ENCODE measurements at regions not wholly inside any gene's neighbourhood (a gene's known extent, or its start where the extent isn't known, plus 50 kb on each side); places are given as distances from the start of the nearest gene placed in this dataset.
"Not testable (repeated sequence)": the region's sequence is repeated elsewhere in the genome, so short reads cannot be mapped to it uniquely, and the experiment has no call there.

- intact Hi-C loops (cut with micrococcal nuclease) = no loop called here
- ATAC-seq = no peak
Measured at GRCh38 chr21:36587388-36587787, 107.5 kb upstream of the CLDN14 start.

GRCh38 chr21:36589352-36589971 is 109.5 kb upstream of the SIM2 start:
- intact Hi-C loops (cut with micrococcal nuclease) = no loop called here
- peak; percentile 63 for DNase-seq
- ATAC-seq = no peak

More at GRCh38 chr21:36587388-36587787, 107.5 kb upstream of the CLDN14 start:
- DNase-seq = no peak

DNA sequence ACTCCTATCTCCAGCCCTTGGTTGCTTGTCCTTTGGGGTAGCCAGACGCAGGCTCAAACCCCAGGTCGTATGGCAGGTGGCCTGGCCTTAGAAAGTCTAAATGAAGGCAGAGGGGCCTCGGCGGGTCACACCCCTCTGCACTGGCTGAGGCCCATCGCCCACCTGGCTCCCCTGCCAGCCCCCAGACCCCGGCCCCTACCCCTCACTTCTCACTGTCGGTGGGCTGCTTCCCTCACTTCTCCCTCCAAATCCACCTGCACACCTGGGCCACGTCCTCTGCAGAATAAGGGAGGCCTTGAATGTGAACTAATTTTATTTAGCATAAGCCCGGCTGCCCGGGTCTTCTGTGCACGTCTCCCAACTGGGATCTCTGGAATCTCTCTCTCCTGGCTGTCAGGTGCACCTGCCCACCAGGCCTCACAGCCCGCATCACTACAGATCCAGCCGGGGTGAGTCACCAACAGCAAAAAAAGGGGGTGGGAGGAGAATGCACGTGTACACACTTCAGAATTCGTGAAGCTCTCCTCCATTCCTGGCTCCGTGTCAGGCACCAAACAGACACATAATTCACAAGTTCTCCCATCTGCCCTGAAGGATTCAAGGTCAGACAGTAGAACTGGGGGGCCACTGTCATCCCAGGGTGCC is 107.5 kb upstream of the SIM2 start:
- DNase-seq (no peak), ATAC-seq (no peak)
- intact Hi-C loops (cut with micrococcal nuclease) = no loop called here

DNA sequence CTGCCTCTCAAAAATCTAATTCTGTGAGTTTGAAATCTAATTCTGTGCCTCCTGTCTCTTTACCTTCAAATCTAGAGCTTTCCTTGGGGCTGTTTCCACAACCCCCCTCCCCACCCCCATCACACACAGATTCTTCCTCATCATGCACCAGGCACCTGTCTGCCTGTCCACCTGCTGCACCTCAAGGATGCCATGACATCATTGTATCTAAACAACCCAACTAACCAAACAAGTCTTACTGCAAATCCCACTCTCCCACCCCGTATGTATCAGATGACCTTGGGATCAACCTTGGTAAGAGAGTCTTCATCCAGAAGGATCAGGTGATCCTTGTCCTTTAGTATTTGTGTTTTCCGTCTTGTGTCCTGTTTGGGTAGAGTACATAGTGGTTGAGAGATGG is 102.7 kb upstream of the SIM2 start:
- no peak for DNase-seq
- intact Hi-C loops (cut with micrococcal nuclease) = no loop called here
- ATAC-seq = no peak

GRCh38 chr21:36601362-36601761 is 97.6 kb upstream of the SIM2 start:
- DNase-seq = no peak
- ATAC-seq = no peak
- intact Hi-C loops (cut with micrococcal nuclease) = no loop called here

GRCh38 chr21:36602735-36603134 is 96.2 kb upstream of the SIM2 start:
- intact Hi-C loops (cut with micrococcal nuclease) = no loop called here
- ATAC-seq (no peak), DNase-seq (no peak)

GRCh38 chr21:36603221-36603620 is 95.7 kb upstream of the SIM2 start:
- DNase-seq = no peak
- ATAC-seq = no peak
- intact Hi-C loops (cut with micrococcal nuclease) = no loop called here

DNA sequence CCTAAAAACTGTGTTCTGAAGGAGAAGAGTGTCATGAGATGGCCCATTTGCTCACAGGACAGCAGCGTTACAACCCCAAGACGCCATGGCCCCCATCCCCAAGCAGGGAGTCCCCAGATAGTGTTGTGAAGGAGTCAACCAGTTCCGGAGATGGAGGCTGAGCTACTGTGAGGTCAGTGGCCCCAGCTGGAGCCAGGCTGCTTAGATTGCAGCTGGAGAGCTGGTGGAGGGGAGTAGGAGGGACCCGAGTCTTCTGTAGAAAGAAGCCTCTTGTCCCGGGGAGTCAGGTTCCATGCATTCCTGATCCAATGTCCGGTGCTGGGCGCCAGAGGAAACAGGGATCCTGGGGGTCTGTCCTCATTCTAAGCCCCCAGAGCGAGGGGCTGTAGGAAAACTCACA is 93.5 kb upstream of the SIM2 start:
- no peak for DNase-seq
- ATAC-seq = no peak
- intact Hi-C loops (cut with micrococcal nuclease) = no loop called here

DNA sequence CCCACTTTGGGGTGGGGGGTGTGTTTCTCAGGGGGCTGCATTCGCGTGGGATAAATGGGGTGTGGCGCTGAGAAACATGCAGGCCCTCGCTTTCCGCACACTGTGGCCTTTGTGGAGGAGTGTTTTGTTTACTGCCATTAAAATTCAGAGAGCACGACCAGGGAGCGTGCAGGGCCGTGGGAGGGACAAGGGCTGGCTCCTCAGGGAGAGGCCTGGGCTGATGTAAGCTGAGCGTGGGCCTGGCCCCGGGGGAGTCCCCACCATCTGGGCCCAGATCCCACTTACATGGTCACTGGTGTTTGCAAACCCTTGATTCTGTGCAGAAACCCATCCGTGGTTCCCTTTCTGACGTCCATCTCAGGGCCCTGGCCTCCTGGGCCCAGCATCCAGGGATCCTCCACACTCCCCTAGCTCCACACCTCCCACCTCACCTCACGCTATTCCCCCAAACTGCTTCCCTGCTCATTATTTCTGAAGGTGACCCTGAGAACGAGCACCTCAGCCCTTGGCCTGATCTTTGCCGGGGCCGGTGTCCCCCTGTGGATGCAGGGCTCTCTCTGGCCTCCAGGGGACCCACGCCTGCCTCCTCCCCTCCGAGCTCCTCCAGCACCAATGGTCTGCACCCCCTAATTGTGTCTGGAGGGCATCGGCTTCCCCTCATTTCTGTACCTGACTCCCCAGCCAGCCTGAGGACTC is 92.5 kb upstream of the SIM2 start:
- ATAC-seq = no peak
- intact Hi-C loops (cut with micrococcal nuclease) = no loop called here
- no peak for DNase-seq

DNA sequence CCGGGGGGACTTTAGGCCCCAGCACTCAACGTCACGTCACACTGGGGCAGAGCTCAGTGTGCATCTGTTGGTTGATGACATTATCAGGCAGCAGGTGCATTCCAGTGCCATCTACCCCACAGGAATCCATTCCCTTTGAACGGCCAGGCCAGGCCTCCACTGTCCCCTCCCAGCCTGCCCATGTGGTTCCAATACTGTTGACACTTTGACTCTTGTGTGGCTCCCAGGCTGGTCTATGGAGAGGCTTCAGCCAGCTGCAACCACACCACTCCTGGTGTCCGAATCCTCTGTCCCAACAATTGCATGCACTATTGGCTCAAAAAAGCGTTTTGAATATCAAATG is 92.0 kb upstream of the SIM2 start:
- DNase-seq (no peak), ATAC-seq (no peak)
- intact Hi-C loops (cut with micrococcal nuclease) = no loop called here

GRCh38 chr21:36608041-36608896 is 90.6 kb upstream of the SIM2 start:
- ATAC-seq (no peak), DNase-seq (no peak)
- intact Hi-C loops (cut with micrococcal nuclease) = no loop called here

GRCh38 chr21:36608897-36609225 is 90.1 kb upstream of the SIM2 start:
- no peak for ATAC-seq

GRCh38 chr21:36609654-36610053 is 89.3 kb upstream of the SIM2 start:
- intact Hi-C loops (cut with micrococcal nuclease) = no loop called here
- DNase-seq (no peak), ATAC-seq (no peak)

More at GRCh38 chr21:36608897-36609225, 90.1 kb upstream of the SIM2 start:
- no peak for DNase-seq
- intact Hi-C loops (cut with micrococcal nuclease) = no loop called here

DNA sequence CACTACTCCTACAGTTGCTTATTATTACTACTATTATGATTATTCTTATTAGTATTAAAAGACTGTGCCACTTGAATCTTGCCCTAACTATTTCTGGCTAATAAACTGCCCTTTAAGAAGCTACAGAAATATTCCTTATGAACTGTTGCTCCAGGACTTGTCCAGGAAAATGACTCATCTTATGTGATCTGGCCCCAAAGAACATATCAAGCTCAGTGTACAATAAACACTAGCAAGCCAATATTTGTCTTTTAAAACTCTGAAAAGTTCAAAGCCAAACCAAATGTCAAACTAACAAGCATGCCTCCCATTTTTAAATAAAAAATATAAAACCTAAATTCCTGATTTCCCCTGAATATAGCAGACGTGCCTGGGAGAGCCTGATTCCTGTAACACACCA is 88.7 kb upstream of the SIM2 start:
- intact Hi-C loops (cut with micrococcal nuclease) = no loop called here
- no peak for ATAC-seq
- DNase-seq = no peak

GRCh38 chr21:36610935-36611334 is 88.0 kb upstream of the SIM2 start:
- intact Hi-C loops (cut with micrococcal nuclease) = no loop called here
- no peak for DNase-seq
- no peak for ATAC-seq

GRCh38 chr21:36611379-36611778 is 87.5 kb upstream of the SIM2 start:
- DNase-seq (no peak), ATAC-seq (no peak)
- intact Hi-C loops (cut with micrococcal nuclease) = no loop called here

DNA sequence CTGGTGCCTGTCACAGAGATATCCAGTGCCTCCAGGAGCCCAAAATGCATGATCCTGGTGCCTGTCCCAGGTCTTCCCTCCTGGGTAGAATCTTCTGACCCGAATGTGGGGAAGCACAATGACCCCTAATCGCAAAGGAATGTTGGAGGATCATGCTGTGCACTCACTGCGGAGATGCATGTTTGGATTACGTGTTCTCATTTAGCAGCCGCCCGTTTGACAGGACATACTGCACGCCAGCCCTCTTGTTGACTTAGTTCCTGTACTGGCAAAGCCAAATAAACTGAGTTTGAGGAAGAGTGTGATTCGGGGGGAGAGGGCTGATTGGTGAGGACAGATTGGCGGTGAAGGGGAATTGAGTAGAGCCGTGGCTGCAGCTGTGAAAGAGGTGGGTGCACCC is 85.9 kb upstream of the SIM2 start:
- intact Hi-C loops (cut with micrococcal nuclease) = no loop called here
- DNase-seq = no peak
- ATAC-seq = no peak

DNA sequence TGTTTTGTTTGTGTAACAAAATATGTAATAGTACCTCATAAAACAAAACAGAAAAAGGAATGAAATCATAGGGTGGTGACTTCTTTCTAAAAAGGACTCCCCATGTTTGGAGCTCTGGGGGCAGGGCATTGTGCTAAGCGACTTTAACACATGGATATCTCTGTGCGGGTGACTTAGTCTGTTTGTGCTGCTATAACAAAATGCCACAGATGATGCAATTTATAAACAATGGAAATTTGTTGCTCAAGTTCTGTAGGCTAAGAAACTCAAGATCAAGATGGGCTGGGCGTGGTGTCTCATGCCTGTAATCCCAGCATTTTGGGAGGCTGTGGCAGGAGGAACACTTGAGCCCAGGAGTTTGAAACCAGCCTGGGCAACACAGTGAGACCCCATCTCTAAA is 85.4 kb upstream of the SIM2 start:
- DNase-seq (no peak), ATAC-seq (no peak)
- intact Hi-C loops (cut with micrococcal nuclease) = no loop called here

DNA sequence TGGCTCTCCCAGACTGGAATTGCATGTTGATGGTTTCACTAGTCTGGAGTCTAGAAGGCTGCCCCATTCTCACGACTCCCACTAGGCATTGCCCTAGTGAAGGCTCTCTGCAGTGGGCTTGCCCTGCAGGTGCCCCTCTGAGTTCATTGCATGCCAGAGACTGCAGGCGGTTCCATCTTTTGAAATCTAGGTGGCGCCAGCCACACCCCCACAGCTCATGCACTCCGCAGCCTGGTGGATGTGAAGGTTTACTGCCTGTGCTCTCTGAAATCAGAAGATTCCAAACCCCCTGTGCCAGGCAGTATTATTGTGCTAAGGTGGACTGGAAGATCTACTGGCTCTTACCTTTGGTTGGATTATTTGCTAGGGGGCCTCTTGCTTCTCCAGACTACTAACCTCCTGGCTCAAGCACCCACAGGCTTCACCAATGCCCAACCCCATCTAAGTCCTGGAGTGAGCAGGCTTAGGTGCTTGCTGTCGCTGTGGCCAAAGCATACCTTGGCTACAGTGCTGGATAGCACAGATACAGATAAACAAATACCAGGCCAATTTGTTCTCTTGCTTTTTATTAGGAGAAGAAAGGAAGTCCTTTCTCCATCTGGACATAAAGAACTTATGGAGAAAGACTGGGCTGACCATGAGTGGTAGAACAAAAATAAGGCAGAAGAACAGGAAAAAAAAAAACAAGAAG is 83.5 kb upstream of the SIM2 start:
- DNase-seq (no peak), ATAC-seq (no peak)
- intact Hi-C loops (cut with micrococcal nuclease) = no loop called here

DNA sequence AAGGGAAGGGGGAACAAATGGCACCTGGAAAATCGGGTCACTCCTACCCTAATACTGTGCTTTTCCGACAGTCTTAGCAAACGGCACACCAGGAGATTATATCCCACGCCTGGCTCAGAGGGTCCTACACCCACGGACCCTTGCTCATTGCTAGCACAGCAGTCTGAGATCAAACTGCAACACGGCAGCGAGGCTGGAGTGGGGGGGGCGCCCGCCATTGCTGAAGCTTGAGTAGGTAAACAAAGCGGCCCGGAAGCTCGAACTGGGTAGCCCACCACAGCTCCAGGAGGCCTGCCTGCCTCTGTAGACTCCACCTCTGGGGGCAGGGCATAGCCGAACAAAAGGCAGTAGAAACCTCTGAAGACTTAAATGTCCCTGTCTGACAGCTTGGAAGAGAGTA is 82.1 kb upstream of the SIM2 start:
- ATAC-seq; intact Hi-C loops (cut with micrococcal nuclease); DNase-seq: not testable (repeated sequence)
